HG02763 (cell line): ENCODE measurements at regions not wholly inside any gene's neighbourhood (a gene's known extent, or its start where the extent isn't known, plus 50 kb on each side); places are given as distances from the start of the nearest gene placed in this dataset.
"Not testable (repeated sequence)": the region's sequence is repeated elsewhere in the genome, so short reads cannot be mapped to it uniquely, and the experiment has no call there.

ENCODE experiments used
- ATAC-seq: cut with Tn5 transposase; IDR thresholded peaks from one replicate; pipeline ENCODE4 v1.9.1; 2021; ENCODE audit warnings: mild to moderate bottlenecking, moderate library complexity; ENCODE audit not compliant: unreplicated experiment

DNA sequence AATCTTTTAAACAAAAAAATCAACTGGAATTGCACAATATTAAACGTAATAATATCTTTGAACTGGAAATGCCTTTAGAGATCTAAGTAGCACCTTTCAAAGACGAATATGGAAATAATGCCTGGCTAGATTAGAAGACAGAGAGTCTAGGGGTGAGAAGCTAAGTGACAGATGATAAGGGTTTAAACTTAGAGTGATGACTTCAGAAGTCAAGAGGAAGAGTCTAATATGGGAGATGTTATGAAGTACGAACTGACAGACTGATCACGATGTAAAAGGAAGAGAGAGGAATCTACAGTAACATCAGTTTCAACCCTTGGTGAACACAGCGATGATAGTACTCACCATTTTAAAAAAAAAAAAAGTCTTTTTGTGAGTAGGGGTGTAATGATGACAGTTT is 57.9 kb downstream of the HINT1 start:
- no peak for ATAC-seq

DNA sequence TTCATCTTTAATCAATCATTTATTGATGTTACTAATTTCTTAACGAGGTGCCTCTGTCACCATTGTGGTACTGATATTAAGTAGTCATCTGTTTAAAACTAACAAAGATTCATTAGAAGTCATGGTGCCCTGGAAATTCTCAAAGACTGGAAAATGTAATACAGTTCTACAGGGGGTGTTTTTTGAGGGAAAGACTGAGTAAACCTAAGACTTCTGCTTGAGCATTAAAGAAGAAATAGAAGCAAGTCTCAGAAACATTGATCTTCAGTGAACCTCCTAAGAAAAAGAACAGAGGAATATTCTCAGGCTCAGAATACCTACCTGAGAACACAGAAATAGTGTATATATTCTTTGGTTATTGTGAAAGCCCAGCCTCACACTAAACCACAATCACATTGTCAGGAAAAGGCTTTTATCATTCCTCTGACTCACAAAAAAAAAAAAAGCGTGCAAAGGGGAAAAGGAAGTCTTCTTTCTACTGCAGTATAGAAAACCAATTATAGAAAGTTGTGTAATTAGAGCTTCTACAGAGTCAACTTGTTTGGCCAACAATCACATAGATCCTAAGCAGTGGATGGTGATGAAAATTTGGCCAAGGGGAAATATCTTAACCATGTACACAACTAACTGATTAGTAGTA is 60.8 kb downstream of the HINT1 start:
- no peak for ATAC-seq

DNA sequence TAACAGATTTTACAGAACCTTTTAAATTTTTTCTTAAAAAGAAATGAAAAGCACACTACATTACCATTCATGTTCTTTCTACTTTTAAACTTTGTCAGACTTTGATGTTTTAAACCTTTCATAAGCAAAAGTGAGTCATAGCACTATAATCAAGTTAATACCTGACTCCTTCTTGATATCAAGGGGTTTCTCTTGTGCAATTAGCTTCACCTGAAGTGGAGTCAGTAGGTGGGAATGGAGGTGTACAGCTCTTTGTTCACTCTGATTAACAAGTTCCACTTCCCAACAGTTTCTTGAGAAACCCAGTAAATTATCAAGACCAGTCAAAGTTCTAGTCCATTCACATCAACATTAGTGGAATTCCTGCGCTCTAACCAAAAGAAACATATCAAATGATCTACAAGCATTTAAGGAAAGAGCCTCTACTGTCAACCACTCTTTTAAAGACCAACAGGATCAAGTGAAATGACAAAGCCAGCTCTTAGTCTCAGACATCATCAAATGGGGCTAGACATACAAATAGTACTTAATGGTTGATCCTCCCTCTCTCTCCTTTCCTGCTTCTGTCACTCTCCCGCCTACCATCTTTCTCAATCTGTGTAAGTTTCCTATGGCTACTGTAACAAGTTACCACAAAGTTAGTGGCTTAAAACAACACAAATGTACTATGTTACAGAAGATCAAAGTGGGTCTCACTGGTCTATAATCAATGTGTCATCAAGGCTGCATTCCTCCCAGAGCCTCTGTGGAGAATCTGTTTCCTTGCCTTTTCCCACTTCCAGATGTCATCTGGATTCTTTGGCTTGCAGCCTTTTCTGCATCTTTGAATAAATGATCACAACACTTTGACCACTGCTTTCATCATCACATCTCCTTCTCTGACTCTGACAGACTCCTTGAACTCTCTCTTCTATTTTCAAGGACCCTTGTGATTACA is 68.0 kb downstream of the HINT1 start:
- no peak for ATAC-seq

DNA sequence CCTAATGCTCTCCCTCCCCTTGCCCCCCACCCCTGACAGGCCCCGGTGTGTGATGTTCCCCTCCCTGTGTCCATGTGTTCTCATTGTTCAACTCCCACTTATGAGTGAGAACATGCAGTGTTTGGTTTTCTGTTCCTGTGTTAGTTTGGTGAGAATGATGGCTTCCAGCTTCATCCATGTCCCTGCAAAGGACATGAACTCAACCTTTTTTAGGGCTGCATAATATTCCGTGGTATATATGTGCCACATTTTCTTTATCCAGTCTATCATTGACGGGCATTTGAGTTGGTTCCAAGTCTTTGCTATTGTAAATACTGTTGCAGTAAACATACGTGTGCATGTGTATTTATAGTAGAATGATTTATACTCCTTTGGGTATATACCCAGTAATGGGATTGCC is 69.5 kb downstream of the HINT1 start:
- ATAC-seq: not testable (repeated sequence)

DNA sequence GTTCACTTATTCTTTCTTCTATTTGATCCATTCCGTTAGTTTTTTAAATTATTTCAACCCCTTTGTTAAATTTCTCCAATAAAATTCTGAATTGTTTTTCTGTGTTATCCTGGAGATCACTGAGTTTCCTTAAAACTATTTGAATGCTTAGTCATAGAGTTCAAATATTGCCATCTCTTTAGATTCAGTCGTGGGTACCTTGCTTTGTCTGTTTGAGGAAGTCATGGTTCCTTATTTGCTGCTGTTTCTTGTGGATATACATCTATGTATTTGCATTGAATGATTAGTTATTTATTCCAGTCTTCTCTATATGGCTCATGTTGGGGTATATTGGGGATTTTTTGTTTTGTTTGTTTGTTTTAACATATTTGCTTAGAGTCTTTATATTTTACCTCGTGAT is 80.6 kb downstream of the HINT1 start:
- no peak for ATAC-seq

DNA sequence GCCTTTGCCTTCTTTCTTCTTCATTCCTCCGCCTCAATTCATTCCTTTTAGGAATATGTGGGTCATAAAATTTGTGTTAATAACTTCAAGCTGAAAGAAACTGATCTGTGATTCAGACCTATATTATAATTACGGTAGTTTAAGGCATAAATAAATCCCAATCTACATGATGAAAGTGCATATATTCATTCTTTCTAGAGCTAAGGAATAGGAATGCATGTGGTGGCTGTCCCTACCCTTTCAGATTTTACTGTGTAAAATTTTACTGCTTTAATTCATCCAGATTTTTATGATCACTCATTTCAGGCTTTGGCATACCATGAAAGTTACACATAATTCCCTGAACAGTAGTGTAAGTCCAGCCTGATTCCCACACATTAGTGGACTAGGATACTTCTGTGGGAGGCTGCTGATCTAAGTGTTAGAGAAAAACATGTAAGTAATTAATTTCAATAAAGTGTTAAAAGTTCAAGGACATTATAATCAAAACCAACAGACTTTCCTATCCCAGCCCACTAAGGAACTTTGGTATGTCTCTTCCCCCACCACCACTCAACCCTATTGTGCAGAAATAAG is 83.1 kb downstream of the HINT1 start:
- no peak for ATAC-seq

DNA sequence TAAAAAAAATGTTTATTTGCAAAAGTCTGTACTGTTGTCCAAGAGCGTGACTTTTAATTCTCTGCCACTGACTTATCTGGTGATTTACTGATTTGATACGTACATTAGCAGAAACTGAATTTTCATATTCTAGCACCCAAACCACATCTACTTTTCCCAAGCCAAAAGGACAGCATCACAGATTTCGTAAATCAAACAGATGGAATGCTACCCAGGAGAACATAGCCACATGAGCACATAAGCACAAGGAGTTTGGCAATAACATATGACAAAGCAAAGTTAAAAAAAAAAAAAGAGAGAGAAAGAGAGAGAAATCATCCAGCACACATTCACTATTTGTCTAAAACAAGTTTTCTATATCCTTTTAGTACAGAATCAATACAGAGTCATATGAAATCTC is 83.7 kb downstream of the HINT1 start:
- ATAC-seq: no peak

DNA sequence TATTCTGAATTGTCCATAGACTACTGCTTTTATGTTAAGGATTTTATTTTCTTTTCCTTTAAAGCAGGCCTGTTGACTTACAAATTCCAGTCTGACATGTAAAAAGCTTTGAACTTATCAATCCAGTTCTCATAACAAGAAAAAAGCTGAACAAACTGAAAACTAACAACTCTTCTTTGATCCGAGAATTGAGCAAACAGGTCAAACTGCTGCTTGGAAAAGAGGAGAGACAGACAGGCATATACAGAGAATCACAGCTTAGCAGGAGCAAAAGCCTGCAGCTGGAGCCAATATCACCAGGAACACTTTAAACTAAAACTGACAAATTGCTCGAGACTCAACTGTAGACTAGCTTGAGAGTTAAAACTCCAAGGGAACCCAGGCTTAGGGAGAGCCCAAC is 85.8 kb downstream of the HINT1 start:
- no peak for ATAC-seq

DNA sequence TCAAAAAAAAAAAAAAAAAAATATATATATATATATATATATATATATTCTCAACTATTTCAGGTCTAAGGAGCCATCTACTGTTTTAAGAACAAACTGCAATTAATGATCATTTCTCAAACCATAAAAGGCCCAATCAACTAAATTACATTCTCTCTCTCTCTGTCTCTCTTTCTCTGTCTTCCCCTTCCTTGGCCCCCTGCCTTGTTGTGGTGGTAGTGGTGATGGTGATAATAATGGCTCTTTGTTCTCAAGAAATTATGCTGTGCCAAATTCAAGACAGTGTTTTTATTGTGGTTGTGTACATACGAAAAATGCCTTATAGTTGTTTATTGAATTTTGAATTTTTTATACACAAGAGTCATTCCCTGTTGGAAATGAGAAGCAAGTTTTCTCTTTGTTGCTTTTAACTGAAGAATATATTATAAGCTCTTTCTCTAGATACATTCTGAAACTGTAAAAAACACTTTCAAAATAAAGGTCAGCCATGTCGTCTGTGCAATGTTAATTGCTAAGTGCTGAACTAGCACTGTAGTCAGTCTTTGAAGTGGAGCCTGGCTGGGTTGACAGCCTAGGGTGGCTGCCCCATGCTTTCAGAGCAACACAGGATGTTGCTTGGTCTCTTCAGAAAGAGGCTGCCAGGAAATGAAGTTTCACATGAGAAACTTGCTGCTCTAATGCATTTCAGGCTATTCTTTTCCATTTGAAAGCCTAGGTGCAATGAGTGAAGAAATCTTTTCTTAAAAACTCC is 96.0 kb downstream of the HINT1 start:
- peak; percentile 90 for ATAC-seq

DNA sequence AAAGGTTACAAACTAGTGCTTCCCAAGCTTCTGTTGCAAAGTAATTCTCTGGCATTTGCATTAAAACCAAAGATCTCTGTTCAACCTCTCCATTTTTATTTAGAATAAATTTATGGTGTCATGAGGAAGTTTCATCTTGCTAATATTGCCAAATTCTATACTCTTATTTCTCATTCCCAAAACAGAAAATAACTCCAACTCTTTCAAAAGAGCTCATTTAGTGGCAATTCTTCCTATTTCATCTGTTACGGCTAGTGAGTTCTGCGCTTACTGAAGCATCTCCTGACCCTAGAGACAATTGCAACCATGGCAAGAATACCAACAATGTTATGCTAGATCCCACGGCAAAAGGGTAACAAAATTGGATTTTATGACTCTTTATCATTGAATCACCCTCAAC is 97.0 kb downstream of the HINT1 start:
- ATAC-seq: no peak

DNA sequence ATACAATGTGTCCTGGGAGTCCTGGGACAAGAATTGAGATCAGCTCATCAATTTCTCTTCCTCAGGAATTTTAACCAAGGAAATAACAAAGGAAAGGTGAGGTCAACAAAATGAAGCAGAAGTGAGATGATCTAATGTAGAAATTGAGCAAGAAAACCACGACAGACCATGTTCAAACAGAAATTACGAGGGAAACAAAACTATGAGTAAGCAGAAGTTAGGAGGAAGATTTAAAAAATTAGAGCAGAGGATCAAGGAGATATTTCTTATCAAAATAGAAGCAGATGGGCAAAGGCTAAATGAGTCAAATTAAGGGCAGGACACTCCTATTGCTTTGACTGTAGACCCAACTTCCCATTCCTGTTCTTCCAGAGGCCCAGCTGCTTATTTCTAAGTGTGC is 97.4 kb downstream of the HINT1 start:
- no peak for ATAC-seq

DNA sequence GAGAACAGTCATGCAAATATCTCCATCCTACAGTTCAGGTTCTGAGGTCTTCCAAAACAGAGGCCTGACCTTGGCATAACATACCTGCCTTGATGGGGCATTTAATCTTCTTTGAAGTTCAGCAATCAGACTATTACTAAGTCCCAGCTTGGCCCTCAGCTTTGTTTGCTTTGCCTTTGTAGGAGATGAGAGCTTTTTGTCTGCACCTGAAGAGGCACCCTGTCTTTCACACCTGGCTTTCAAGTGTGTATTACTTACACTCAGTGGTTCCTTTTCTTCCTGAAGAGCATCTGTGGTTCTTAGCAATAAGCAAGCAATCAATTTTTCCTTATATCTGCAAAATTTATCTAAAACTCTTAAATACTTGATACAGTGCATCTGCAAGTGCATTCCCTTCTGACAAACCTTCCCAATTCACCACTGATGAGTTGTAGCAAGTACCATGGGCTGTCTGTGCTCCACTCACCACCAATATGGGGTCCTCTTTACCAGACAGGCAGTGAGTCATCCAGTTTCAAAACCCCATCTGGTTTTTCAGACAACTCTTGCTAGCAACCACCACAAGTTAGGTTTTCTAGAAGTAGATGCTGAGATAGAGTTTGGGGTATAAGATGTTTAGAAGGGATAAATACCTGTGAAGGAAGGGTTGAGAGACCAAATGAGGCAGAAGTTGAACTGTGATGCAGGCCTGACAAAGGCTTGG is 100.2 kb downstream of the HINT1 start:
- ATAC-seq: no peak

DNA sequence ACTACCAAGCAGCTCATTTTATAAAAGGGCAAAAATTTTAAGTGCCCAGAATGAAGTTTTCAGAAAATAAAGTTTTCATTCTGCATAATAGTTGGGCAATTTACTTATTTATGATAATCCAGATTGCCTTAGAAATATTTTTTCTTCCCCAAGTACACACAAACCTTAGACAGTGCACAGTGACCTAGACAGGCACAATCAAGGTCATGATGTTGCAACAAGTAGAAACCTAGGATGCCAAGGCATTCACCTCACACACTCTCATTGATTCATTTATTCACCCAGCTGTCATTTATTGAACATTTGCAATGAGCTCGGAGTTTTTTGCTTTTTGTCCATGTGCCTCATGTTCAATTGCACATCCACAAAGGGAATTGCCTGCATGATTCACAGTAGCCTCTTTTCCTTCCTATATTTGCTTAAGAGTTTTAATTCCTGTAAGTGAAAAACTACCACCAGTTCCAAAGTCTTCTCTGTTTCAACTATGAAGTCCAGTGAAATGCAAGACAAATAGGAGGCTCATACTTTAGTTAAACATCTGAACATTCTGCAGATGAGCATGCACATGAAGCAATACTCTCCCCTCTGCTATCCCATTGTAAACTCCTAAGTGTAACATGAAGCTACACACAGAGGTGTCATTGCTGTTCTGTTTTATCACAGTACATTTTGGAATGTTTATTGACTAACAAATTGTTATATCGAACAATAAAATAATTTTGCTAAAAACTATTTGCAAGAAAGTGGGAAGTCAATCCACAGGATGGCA is 122.9 kb downstream of the HINT1 start:
- ATAC-seq: no peak

DNA sequence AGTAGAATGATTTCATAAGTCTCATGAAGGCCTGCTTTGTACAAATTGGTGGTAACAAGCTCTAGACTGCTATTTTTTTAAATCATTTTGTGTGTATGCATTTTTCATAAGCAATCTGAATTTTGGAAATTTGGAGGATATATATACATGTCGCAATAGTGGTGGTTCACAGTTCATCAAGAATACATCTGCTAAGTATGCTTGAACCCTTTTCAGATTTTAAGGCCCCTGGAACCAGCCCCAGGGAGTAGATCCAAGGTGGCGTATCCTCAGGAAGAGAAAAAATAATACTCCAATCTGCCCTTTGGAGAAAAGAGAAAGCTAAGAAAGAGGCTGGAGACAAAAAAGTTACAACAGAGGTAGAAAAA is 141.6 kb downstream of the HINT1 start:
- no peak for ATAC-seq

DNA sequence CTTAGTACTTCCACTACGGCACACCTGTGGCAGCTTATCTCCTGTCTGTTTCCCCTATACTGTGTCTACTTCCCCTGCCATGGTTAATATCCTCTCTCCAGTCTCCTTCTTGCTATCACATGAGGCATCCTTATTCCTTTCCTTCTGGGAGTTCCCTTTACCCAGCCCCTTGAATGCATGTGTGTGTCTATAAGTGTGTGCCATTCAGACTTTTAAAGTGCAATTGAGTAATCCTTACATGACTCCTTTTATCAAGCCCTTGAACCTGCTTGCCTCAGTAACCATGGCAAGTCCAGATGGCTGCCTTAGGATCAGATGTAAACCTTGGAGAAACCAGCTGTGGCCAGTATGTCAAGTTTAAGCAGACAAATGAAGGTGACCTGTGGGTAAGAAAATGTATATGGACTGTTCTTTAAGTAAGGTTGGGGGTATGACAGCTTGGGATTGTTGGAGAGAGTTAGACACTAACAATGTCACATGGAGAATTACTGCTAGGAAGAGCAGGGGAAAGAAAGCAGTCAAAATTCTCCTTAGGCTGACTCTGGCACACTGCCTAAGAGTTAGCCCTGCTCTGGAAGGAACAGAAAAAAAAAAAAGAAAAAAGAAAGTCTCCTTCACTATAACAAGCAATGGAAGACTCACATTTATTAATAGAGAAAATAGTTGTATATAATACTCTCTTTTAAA is 142.1 kb downstream of the HINT1 start:
- no peak for ATAC-seq

DNA sequence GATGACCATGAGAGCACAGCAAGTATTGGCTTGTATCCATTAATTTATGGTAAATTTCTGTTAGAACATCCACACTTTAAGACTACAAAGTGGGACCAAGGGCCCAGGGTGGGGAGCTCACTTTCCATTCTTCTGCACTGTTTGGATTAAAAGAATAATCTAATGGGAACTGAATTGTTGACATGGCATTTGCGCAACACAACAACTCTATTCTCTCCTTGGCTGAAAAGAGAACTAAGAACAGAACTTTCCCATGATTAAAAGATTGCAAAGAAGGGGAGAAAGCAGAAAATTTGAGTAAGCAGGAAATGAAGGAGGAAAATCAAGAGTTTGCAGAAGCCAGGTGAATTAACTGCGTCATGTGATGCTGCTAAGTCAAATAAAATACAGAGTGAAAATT is 143.4 kb downstream of the HINT1 start:
- ATAC-seq: no peak

DNA sequence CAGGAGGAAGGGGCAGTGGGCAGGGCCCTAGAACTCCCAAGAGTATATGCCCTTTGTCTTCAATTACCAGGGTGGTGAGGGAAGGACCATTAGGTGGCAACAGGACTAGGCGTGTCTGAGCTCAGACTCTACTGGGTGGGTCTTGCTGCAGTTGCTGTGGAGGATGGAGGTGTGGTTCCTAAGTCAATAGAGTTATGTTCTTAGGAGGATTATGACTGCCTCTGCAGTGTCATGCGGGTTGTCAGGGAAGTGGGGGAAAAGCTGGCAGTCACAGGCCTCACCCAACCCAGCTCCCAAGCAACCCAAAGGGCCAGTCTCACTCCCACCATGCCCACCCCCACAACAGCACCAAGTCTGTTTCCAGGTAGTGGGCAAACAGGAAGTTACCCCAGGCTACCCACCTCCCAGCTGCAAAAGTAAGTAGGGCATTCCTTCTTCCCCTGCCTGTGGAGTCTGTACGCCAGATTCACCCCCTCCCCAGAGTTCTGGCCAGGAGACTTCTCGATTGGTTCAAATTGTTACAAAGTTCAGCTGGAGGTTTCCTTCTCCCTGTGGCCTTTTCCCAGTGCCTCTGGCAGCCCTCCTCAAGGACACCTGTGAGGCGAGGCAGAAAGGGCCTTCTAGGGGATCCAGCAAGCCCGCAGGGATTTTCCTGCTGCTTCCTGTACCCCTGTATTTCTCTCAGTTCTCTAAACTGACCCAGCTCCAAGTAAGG is 145.3 kb downstream of the HINT1 start:
- ATAC-seq: no peak

DNA sequence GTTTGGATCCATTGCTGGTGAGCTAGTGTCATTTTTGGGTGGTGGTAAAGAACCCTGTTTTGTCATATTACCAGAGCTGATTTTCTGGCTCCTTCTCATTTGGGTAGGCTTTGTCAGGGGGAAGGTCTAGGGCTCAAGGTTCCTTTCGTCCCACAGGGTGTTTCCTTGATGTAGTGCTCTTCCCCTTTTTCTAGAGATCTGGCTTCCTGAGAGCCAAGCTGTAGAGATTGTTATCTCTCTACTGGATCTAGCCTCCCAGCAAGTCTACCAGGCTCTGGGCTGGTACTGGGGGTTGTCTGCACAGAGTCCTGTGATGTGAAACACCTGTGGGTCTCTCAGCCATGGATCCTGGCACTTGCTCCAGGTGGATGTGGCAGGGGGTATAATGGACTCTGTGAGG is 145.9 kb downstream of the HINT1 start:
- no peak for ATAC-seq

DNA sequence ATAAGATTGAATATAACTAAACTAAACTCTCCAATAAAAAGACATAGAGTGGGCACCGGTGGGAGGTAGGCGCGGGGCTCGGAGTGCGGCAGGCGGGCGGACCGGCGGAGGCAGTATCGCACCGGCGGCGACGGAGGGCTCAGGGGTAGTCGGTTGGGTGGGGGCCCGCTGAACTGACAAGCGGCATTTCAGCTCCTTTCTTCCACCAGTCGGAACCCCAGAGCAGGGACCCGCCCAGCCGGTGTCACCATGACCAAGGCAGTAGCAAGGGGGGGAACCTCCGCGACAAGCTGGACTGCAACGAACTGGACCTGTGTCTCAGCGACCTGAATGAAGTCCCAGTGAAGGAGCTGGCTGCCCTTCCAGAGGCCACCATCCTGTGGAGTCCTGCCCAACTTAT is 156.7 kb downstream of the HINT1 start:
- ATAC-seq: no peak
